Colon (tissue), 2 donors: ENCODE measurements at regions not wholly inside any gene's neighbourhood (a gene's known extent, or its start where the extent isn't known, plus 50 kb on each side); places are given as distances from the start of the nearest gene placed in this dataset.
A peak's percentile ranks its signal among the peaks of the same experiment; 100 is the strongest.

Experiments
- FAIRE-seq: peaks from 2 replicates; lab custom pipeline; 2012; peaks lifted over from hg19 to GRCh38; lab: Jason Lieb, UNC
- donor health status: control.
- donor health status: control.

DNA sequence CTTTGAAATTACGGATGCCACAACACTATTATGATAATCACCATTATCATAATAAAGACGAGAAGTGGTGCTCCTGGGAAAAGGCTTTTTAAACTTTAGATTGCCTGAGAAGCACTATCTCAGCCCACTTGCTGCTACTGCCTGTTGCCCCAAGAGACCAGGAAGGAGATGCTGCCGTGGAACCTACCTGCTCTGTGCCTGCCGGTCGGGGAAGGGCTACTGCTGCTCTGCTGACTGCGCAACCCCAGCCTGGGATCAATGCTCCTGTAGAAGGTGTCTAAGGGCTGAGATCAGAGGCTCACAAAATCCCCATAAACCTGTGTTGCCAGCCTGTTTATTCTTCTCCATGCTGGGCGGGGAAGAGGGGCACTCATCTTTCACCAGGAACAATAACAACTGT is 145.3 kb upstream of the VCX3B start:
- no peak for FAIRE-seq

DNA sequence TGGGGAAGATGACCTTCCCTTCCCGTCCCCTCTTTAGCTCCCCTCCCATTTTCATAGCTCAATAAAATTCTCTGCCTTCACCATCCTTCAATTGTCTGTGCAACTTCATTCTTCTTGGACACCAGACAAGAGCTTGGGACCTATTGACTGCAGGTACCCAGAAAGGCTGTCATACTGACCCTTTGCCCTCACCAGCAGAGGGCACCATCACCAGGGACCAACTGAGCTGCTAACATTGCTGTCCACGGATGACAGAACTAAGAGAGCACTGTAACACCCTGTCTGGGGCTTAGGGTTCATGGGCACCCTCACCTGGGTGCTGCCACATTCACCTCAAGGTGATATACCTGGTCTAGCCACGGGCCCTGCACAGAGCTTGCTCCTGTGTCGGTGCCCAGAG is 141.3 kb upstream of the VCX3B start:
- FAIRE-seq: no peak

DNA sequence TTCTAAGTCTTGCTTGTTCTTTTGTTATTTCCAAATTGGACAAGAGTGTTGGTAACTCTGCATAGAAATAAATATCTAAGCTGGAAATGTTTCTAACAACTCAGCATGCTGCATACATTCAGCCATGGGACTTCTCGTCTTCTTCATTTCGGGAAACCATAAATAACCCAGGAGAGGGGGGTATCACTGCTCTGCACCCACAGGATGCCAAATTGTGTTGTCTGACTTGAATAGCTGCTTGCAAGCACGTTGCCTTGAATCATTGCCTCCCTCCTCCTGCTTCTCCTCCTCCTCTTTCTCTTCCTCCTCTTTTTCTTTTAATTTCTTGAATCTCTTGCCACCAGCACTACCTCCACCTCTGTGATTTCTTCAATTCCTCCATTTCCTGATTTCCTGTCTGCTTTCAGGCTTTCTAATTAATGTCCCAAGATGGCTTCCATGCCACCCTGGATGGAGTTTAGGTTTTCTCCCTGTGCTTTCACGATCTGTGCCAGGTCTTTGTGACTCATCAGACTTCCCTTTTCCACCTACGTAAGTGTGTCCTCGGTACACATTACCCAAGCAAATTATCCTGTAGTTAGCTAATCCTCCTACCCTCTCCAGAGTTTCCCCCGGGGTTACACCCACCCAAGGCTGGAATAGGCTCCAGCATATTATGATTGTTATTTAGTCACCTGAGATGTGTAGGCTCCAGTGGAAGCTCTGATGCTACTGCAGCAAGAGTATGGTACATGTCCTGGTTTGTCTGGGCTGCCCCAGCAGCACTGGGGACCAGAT is 122.6 kb upstream of the VCX3B start:
- FAIRE-seq: no peak

DNA sequence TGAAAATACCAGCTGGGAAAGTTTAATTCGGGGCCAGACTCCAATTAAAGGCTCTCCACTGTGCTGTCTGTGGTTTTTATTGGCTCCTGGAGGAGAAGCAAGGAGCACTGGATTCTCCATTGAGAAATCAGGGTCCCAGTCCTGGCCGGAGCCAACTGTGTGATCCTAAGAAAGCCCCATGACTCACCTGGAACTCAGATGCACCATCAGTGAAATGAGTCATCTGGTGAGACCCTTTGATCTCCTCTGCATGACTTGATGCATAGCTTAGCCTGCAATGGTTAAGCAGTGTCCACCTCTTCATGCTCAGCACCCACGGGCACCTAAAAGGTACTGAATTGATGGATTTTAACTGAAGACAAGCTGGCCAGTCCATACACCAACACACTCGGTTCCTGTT is 119.2 kb upstream of the VCX3B start:
- no peak for FAIRE-seq

DNA sequence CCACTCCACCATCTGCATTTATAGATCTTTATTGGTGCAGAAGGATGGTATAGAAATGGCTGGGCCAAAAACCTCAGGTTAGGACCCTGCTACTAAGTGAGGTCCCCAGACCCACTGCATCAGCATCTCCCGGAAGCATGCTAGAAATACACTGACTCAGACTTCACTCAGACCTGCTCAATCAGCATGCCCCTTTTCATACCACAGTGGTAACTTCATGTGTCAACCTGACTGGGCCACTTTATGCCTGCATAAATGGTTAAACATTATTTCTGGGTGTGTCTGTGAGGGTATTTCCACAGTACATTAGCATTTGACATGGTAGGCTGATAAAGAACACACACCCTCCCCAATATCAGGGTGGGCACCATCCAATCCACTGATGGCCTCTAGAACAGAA is 118.6 kb upstream of the VCX3B start:
- FAIRE-seq: no peak

DNA sequence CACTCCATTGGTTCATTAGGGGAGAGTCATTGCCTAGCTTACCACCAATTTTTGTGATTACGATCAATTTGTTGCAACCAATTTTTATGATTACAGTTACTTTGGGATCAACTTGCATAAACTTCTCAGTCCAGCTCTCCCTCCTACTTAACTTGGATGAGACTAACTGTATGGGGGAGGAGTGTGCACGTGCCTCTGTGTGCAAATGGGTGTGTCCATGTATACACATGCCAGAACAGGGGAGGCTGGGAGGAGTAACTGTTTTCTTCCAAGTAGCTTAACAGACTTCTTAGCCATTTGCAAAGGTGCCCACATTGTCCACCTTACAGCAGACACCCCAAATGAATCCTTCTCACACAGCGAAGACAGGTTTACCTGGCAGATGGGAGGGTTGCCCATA is 117.7 kb upstream of the VCX3B start:
- FAIRE-seq: no peak

DNA sequence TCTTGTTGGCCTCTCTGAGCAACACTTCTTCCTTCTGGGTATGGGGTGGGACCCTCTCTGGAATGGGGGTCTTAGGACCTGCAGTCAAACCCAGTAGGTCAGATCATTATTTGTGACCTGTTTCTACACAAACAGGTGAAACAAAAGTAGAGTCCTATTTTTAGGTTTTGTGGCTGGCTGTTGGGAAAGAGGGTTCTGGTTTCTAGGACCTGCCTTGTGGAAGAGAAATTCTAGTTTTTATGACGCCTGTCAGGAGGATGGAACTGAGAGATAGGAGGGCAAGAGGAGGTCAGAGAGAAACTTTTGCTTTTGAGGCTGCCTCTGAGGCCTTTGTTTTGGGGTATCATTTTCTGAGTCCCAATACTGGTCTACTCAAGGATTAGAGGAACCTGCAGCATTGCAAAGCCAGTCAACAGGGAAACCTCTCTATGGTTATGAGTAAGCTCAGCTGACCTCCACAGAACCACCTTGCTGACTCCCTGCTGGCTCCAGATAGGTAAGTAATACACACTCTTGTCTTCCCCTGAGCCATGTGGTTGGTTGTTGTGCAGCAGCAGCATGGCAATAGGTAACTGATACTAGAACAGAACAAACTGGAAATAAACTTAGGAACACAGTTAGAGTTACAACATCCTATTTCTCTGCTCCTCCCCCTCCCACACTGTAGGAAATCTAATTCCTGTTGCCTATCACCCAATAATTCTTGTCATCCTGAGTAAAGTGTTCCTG is 114.7 kb upstream of the VCX3B start:
- FAIRE-seq: no peak

DNA sequence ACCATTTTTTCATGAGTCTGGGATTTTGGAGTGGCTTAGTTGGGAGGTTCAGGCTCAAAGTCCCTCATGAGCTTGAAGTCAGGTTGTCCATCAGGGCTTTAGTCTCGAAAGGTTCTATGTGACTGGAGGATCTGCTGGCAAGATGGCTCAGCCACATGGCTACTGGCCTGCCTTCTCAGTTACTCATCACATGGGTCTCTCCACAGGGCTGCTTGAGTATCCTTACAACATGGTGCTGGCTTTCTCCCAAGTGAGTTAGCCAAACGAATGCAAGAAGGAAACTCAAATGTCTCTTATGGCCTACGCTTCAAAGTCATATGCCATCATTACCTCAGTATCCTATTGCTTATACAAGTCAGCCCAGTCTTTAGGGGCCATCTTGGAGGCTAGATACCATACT is 106.3 kb upstream of the VCX3B start:
- FAIRE-seq: no peak

DNA sequence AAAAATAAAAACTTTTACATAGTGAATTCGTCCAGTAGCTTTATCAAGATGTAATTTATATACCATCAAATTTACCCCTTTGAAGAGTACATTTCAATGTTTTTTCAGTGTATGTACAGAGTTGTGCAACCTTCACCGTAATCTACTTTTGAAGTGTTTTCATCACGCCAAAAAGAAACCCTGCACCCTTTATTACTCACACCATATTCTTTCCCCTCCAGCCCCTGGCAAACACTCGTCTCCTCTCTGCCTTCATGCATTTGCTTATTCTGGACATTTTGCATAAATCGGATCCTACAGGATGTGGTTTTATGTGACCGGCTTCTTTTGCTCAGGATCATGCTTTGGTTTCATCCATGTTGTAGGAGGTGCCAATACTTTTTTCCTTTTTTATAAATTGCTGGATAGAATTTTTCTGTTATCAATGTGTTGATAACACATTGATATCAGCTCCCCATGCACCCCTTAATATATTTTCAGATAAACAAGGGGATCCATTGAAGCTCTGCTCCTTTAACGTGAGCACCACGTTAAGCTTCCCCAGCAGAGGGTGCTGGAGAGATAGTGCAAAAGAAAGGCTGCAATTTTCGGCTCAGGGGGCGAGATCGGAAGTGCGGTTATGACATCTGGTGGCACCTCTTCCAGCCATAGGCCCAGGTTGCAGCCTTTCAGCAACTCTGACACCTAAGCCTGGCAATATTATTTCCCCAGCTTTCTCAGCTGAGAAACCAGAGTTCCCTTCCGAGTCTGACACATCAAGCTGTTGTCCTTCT is 100.1 kb upstream of the VCX3B start:
- FAIRE-seq: no peak

DNA sequence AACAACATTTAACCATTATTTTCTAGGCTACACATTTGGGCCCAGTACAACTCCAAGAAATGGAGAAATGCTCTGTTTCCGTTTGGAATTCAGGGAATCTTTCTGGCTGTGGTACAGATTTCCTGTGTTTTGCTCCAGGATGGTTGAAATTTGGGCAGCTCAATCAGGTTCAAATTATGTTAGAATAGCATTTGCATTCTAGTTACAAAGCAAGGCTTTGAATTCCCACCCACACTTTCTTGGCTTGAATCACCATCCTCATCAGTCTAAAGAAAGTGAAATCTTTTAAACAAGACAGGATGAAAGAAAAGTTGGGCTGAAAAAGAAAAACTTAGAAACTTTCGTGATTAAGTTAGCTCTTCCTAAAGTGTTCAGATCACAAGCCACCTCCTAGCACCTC is 98.1 kb upstream of the VCX3B start:
- no peak for FAIRE-seq

DNA sequence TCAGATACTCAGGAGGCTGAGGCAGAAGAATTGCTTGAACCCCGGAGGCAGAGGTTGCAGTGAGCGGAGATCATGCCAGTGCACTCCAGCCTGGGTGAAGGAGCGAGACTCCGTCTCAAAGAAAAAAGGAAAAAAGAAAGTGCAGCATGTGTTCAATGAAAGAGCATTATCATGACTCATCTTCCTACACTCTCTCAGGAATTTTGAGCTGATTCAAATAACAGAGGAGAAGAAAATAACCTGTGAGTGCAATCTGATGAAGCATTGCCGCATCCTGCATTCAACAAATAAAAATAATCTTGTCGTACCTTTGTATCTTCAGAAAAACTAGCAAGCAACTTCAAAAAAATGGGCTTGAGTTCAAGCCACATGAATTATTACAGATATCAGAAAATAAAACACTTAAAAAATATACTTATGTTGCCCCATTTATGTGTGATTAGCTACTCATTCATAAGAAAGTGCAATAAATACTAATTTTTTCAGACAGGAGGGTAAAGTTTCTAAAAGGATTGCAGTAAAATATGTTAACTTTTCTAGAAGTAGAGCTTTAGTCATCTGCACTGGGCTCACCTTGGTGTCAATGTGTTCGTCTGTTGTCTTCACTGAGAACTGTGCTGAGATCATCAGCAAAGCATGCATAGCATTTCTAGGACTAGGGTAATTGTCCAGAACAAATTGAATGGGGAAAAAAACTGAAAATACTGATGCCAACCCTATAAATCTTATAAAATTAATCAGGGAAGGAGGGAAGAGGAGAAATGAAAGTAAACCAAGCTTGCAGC is 90.4 kb upstream of the VCX3B start:
- no peak for FAIRE-seq

DNA sequence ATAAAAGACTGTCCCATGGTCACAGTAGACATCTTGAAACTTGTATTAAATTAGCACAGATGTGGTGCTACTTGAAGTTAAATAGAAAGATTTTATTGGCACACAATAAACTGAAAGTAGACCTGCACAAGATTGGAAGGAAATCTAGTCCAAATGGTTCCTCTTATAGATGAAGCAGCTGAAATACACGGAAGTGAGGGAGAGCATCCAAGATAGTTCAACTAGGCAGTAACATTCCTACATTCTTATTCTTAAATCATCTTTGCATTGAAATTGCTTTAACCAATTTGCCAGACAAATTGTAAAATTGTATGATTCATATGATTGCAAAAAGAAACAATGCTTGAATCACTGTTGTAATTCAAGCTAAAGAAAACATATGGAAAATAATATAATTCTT is 87.6 kb upstream of the VCX3B start:
- FAIRE-seq: no peak

DNA sequence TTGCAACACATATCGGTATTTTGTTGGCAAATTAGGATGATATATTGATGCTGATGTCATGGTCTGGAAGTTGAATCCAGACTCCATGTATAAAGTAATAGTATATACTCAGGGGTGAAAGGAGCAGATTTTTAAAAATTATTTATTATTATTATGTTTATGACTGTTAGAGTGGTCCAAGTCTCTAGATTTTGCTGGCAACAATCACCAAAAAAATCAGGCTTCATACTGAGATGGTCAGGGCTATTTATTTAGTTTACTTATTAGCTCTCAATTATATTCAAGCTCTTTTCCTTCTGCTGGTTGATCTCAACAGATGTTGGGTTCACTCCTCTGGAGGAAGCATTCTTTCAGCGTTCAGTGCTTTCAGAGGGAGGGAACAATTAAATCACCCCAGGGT is 73.9 kb upstream of the VCX3B start:
- peak; percentile 71 for FAIRE-seq

DNA sequence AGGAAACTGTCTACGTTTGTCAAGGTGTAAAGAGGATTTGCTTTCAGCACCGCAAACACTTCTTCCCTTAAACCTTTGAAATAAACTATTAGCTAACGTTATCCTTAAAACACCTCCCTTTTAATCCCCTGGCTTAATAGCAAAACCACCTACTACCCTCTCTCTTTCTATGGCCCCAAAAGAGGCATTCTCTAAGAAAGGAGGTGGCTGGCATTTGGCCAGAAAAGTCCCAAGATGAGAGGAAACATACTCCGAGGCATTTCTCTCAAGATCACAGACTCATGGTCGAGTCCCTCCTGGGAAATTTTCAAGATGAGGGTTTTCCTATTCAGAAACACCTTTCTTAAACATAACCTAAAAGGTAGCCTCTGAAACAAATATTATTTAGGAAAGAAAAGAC is 60.6 kb upstream of the VCX3B start:
- FAIRE-seq: no peak

DNA sequence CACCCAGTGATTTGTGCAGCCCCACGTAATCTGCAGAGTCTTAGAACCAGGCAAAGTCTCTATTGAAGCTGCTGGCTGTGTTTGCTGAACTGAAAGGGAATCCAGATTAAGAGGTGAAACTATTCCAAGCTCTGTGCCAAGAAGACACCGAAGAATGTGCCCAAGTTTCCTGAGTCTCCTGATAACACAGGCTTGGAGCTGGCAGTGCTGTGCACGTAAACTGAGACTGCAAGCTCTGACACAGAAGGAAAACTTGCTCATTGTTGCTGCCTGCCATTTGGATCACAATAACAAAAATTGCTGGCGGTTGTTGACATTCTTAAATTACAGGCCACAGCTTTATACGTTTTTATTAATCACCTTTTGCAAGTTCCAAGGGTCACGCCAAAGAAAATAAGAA is 60.2 kb upstream of the VCX3B start:
- FAIRE-seq: no peak

DNA sequence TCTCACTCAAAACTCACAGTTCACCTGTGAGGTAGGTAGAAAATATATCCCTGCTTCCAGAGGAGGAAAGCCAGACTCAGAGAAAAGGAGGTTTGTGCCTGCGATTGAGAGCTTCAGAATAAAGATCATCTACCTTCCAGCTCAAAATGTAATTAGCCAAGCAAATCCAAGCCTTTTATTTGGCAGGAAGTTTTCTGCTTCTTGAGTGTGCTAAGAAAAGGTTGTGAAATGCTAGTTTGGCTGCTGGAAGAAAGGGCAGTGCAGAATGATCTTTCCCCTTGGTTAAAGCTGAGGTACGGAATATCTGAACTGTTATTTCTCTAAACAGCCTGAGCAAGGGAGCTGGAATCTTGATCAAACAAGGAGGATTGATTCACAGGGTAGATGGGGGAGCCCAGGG is 59.7 kb upstream of the VCX3B start:
- FAIRE-seq: no peak

DNA sequence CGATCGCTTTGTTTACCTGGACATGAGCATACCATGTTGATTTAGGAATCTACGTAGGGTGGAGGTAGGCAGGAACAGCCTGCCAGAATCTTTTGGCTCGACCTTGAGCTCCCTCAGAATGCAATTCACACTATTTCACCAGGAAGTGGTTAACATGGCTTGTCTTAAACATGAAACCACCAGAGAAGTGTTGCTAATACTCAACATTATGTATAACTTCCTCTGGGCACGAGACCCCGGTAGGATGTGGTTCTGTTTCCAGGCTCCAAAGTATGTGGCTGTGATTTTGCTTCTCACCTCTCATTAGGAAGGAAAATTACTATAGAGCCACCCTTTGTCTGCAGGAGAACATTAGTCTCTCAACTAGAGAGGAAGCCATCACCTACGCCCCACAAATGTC is 59.0 kb upstream of the VCX3B start:
- no peak for FAIRE-seq

DNA sequence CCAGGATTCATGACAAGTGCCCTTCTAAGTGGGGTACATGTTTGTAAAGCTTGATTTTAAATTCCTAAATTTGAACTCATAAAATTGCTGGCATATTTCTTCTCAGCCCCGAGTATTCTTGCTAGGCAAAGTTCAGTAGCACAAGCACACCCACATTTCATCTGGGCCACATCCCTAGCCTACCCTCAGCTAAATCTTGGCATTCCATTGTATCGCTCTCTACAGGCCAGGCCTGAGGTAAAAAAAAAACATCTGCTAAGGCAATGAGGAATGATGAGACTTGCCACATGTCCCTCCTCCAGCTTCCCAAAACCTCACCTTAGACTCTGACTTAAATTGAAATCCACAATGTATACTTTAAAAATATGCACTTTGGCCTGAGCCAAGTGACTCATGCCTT is 51.4 kb upstream of the VCX3B start:
- FAIRE-seq: no peak
